HG03442 (cell line): ENCODE measurements at regions not wholly inside any gene's neighbourhood (a gene's known extent, or its start where the extent isn't known, plus 50 kb on each side); places are given as distances from the start of the nearest gene placed in this dataset.
"Not testable (repeated sequence)": the region's sequence is repeated elsewhere in the genome, so short reads cannot be mapped to it uniquely, and the experiment has no call there.

Experiments used
- ATAC-seq: cut with Tn5 transposase; IDR thresholded peaks from one replicate; pipeline ENCODE4 v1.9.1; 2021; ENCODE audit warnings: mild to moderate bottlenecking, moderate library complexity; ENCODE audit not compliant: unreplicated experiment

- ATAC-seq: no peak
Measured at GRCh38 chr3:20516311-20516710, 330.3 kb upstream of the SGO1 start.

- ATAC-seq: no peak
Measured at GRCh38 chr3:20515834-20516233, 329.8 kb upstream of the SGO1 start.

DNA sequence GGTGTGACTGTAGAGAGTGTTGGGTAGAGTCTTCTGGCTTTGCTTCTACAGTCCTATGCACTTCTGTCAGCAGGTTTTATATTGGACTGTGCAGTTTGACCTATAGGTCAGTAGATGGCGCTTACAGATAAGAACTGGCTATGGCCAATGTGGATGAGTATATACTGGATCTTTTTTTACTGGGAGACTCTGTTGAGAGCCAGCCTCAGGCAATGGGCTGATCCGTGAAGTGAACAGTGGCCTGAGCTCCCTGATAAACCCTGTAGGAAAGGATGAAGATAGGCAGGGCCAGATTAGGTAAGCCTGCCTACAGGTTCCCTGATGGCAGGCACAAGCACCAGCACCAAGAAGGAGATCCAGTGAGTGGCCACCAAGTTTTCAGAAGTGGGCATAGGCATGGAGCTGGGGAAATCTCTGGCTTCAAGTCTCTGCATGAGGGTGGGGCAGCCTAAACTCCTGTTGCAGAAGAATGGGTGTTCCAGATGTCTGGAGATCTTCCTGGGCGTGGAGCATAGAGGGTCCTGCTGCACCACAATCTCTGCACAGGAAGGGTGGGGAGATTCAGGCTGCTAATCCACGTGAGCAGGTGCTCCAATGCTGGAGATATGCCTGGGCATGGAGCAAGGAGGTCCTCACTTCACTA lies 326.0 kb upstream of the SGO1 start:
- peak; percentile 95 for ATAC-seq

GRCh38 chr3:20510396-20510795 lies 324.4 kb upstream of the SGO1 start:
- ATAC-seq: no peak

GRCh38 chr3:20503394-20504082 lies 317.5 kb upstream of the SGO1 start:
- ATAC-seq: no peak

DNA sequence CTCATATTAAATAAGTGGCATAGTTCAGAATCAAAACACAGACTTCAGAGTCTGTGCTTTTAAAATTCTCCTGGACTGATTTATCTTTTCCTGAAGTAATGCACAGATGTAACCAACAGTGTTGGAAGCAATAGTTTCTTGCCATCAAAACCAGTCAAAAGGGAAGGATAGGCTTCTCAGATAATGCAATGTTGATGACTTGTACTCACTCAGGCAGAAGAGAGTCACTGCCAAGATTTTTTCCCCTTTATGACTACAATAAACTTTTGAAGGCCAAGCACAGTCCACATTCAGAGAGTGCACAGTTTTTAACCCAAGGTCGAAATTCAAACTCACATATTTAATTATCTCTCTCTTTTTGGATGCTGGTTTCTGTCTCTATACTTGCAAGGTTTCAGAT lies 305.0 kb upstream of the SGO1 start:
- no peak for ATAC-seq

- ATAC-seq: no peak
Measured at GRCh38 chr3:20488151-20488550, 302.1 kb upstream of the SGO1 start.

GRCh38 chr3:20484126-20484525 lies 298.1 kb upstream of the SGO1 start:
- ATAC-seq: no peak

DNA sequence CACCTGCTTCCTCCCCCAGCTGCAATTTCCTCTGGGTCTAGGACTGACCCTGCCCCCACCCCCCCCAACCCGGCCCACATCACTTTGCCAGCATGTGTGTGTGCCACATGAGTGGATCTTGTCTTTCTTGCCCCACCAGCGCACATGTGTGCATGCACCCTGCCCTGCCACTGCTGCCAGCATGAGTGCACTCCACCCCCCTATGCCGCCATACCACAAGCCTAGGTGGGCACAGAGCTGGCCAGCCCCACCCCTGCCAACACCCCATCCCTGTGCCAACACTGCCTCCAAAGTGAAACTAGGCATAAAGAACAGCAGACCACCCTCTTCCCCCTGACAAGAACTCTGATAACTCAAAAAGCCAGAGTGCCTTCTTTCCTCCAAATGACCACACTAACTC lies 296.3 kb upstream of the SGO1 start:
- ATAC-seq: no peak

DNA sequence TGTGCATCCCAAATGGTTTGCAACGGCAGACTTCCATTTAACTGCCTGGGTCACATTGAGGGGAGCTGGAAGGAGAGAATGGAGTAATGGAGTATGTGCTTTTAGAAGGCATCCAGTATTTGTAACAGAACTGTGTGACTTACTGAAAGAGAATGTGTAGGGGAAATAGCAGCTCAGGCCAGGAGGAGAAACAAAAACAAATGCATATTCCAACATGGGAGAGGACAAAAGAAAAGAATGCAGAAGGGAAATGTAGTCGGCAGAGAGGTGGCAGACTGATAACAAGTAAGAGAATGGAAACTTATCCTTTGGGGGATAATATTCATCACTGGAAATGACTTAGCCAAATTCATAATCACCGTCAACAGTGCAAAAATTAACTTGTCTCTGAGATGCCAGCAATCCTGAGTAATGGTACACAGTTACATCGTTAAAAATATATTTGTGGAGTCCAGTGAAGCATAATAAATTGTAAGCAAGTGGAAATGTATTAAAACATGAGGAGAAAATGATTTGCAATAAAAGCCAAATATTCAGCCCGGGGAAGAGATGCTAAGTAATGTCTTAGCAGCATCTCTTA lies 294.9 kb upstream of the SGO1 start:
- no peak for ATAC-seq

DNA sequence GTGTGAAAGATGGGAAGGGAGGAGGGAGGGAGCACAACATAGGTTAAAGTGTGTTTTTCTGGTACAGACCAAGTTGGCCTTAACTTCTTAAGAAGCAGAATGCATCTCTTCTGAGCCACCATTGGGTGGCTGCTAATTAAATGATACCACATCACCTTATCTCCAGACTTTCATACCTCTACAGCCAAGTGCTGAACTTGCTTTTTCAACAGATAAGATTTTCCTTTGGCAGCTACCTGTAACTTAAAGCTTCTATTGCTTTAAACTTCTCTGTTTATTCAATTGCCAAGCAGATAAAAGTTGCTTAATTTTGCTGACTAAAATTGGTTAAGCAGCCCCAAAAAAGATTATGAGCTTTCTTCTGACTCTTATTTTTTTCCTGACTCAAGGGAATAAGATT lies 292.4 kb upstream of the SGO1 start:
- no peak for ATAC-seq

GRCh38 chr3:20464237-20464636 lies 278.2 kb upstream of the SGO1 start:
- ATAC-seq: not testable (repeated sequence)

DNA sequence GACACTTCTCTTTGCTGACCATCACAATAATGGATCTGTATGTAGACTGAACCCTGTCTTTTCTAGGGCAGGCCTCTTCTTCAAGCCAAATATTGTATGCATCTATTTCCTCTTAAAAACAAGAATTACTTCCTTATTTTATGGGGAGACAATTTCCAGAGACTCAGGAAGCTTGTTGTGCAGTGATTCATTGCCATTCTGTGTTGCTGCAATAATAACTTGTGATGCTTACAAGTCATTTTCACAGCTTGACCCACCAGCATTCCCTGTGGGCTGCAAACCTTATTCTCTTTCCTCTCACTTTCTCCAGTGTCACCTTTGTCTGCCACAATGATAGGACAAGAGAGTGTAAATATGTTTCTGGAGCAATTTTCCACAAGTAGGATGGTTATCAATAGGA lies 276.7 kb upstream of the SGO1 start:
- no peak for ATAC-seq

- no peak for ATAC-seq
Measured at GRCh38 chr3:20462226-20462625, 276.2 kb upstream of the SGO1 start.

GRCh38 chr3:20458994-20459716 lies 273.1 kb upstream of the SGO1 start:
- ATAC-seq: no peak

DNA sequence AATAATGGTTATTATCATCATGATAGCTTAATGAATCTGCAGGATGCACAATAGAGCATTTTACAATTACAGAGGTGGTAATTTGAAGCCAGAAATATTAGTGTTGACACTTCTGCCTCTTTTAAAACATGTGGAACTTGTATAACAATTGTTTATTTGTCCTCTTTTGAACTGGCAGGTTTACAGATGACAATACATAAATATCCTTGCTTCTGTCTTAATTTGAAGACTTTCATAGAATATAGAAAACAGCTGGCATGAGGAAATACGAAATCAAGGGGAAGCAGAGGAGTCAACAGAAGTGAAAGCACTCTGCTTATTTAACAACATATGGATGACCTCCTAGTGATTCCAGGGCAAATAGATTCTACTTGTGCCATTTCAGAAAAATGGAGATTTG lies 270.5 kb upstream of the SGO1 start:
- ATAC-seq: no peak

GRCh38 chr3:20451170-20451569 lies 265.2 kb upstream of the SGO1 start:
- no peak for ATAC-seq

DNA sequence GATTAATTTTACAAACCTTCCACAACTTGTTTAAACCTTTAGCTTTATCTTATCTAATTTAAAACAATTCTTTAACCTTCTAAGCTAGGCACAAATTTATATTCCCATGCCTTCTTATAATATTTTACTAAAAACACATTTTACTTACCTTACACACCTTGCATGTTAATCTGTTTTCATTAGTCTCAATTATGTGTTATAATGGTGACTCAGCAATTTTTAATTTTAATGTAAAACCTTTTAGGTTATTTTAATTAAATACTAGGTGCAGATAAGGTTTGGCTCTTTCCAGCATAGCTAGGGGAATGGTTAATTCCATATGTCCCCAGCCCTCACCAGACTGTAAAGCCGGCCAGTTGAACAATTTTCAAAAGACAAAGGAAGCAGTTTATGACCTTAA lies 264.6 kb upstream of the SGO1 start:
- no peak for ATAC-seq

- ATAC-seq: no peak
Measured at GRCh38 chr3:20442846-20443245, 256.8 kb upstream of the SGO1 start.

DNA sequence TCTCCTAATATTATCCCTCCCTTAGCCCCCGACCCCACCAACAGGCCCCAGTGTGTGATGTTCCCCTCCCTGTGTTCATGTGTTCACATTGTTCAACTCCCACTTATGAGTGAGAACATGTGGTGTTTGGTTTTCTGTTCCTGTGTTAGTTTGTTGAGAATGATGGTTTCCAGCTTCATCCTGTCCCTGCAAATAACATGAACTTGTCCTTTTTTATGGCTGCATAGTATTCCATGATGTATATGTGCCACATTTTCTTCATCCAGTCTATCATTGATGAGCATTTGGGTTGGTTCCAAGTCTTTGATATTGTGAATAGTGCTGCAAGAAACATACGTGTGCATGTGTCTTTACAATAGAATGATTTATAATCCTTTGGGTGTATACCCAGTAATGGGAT lies 241.3 kb upstream of the SGO1 start:
- ATAC-seq: not testable (repeated sequence)

GRCh38 chr3:20425138-20425537 lies 239.1 kb upstream of the SGO1 start:
- no peak for ATAC-seq

DNA sequence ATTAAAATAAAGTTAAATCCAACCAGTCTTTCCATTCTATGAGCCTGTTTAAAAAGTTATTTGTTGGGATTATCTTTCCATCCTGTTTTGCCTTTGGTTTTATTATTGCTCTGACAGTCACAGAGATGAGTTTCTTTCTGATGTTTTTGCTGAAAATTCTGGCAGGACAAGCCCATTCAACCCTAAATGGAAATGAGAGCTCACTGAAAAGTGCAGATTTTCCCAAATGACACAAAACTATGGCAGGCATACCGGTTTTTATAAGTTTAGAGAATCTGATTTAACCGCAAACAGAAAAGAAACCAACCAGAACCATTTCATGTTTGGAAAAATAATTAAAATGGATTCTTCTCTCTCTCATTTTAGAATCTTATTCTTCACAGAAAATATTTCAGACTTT lies 238.1 kb upstream of the SGO1 start:
- no peak for ATAC-seq
